Stimulated activated CD8-positive, alpha-beta memory T cell treated with anti-CD3 and anti-CD28 coated beads, Interleukin-15, amount 100 ng/mL, for 24 hours (primary cell): ENCODE measurements at regions not wholly inside any gene's neighbourhood (a gene's known extent, or its start where the extent isn't known, plus 50 kb on each side); places are given as distances from the start of the nearest gene placed in this dataset.

Experiments used
- DNase-seq: peaks from one replicate; pipeline ENCODE4 v3.0.0-alpha.2; 2020; ENCODE audit warnings: low read depth

GRCh38 chr3:17945018-17945798 is 202.8 kb upstream of the TBC1D5 start:
- no peak for DNase-seq

GRCh38 chr3:17942856-17943255 is 200.4 kb upstream of the TBC1D5 start:
- no peak for DNase-seq

DNA sequence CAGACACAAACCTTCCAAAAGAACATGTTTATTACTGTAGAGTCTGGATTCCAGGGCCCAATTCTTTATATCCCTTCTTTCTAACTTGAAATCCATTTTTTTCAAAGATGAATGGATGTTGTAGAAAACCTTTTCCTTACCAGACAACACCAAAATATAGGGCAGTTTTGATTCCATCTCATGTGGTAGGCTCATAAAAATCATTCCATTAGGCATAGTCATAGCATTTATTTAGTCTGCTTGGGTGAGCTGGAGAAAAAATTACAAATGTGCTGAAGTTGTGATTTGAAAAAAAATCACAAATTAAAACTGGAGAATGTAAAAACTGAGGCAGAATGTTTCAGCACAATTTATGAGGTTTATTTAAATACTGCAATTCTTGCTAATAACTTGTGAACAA is 199.3 kb upstream of the TBC1D5 start:
- DNase-seq, result no peak

GRCh38 chr3:17941152-17941551 is 198.7 kb upstream of the TBC1D5 start:
- no peak for DNase-seq

GRCh38 chr3:17939157-17939556 is 196.7 kb upstream of the TBC1D5 start:
- no peak for DNase-seq

DNA sequence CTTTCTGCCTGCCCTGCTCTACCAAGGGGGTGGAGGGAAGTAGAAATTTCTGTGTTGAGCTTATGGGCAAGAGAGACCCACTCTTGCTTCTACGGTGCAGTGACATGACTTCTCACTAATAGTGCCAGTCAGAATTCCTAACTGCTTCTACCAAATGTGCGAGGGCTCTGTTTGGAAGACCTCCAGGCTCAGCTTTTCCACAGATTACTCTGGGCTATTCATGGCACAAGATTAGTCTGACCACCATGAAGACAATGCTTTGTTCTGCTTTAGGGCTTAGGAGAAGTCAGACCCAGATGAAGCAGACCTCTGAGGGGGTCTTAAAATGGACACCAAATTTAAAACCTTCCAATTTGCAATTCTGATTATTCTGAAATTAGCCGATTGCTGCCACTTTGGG is 195.9 kb upstream of the TBC1D5 start:
- DNase-seq, result no peak

GRCh38 chr3:17936736-17937480 is 194.5 kb upstream of the TBC1D5 start:
- DNase-seq, result no peak

DNA sequence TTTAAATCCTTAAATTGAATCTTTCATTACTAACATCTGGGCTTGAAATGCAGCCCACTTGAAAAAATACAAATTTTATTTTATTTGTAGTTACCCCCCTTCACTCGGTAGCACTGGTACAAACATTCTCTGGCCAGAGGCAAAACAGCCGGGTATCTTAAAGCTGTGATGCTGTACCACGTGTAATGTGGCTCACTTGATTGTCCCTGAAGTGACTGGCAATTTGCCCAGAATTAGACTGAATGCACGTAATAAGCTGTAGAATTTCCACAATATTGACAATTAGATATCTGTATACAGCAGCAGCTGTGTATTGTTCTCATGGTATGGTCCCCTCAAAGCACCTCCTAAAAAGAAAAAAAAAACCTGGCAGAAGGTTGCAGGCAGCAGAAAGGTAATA is 192.8 kb upstream of the TBC1D5 start:
- DNase-seq, result no peak

DNA sequence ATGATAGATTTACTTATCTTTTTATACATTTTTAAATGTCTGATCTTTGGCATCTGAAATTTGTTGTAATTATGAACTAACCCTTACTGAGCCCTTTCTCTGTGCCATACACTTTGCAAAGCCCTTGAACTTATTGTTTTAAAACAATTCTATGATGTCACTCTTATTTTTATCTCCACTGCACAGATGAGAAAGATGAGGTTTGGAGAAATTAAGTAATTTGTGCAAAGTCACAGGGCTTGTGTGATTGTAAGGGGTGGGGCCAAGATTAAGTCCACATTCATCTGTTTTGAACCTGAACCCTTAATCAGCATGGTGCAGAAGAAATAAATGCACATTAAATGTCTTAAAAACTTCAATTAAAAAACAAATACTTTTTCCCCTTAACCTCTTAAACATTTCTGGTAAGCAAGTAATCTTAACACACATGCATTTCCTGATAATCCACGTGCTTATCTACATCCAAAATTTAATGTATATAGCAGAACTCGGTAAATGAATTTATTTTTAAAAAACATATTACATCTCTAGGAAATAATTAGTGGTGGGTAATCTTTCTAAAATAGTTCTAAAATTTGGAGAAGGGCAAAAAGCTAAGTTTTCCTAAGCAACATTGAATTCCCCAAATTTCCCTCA is 189.8 kb upstream of the TBC1D5 start:
- DNase-seq, result no peak

GRCh38 chr3:17931131-17931530 is 188.7 kb upstream of the TBC1D5 start:
- DNase-seq, result no peak

DNA sequence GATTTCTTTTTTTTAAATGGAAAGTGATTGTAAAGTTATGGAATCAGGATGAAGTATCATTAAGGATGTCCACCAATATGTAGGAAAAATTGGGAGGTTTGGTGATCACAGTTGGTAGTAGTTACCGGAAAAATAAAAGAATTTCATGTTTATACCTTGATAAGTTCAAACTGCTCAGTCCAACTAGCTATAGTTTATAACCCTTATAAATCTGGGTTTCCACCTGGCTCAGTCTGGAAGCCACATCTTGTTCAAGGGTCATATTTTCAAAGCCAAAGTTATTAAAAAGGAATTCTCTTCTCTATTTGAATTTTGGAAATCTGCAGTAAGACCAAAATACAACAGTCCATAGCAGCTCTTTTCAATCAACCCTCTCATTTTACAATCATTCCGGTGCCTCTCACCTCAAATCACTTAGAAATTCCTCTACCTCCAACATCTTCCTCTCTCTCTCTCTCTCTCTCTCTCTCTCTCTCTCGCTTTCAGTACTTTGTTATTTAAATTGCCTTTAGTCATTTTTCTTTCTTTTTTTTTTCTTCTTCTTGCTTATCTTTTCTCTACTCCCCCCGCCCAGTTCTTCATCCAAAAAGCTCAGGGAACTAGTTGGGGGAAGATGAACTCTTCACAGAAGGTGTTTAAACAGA is 186.2 kb upstream of the TBC1D5 start:
- DNase-seq, result no peak

GRCh38 chr3:17927036-17927435 is 184.6 kb upstream of the TBC1D5 start:
- DNase-seq, result no peak

GRCh38 chr3:17915341-17915740 is 172.9 kb upstream of the TBC1D5 start:
- DNase-seq, result no peak

GRCh38 chr3:17913359-17913758 is 170.9 kb upstream of the TBC1D5 start:
- DNase-seq, result no peak

GRCh38 chr3:17911986-17912760 is 169.7 kb upstream of the TBC1D5 start:
- no peak for DNase-seq

GRCh38 chr3:17910922-17911321 is 168.5 kb upstream of the TBC1D5 start:
- no peak for DNase-seq

- no peak for DNase-seq
Observed at GRCh38 chr3:17909714-17910113, 167.3 kb upstream of the TBC1D5 start.

DNA sequence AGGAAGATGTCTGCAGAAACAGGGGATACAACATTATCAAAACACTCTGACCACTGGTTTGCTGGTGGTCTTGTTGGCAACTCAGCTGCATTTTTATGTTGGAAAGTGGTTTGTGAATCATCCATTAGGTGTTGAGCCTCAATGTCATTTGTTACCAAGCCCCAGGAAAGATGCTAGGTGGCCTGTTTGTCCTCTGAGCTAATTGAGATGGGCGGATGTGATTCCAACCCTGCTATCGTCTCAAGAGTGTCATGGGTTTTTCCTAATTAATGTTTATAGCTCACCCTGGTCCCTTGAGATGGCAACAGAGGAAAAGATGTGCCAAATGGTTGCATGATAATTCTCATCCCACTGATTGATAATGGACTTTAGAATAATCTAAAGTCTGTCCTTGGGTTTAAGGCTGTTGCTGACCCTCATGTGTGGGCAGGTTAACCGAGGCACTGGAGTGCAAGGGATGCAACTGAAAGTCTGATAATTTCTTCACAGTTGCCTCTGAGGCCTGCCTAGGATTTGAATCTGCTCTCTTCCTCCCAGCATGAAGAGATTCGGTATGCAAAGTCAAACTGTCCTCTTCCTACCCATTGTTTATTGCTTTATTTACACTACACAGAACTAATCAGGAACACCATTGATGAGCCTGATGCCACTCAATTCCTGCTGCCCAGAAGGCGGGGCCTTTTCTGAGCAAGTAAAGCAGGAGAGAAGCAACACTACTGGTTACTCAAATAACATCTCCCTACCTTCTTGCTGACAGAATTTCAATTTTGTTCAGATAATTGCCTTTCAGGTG is 166.2 kb upstream of the TBC1D5 start:
- no peak for DNase-seq

DNA sequence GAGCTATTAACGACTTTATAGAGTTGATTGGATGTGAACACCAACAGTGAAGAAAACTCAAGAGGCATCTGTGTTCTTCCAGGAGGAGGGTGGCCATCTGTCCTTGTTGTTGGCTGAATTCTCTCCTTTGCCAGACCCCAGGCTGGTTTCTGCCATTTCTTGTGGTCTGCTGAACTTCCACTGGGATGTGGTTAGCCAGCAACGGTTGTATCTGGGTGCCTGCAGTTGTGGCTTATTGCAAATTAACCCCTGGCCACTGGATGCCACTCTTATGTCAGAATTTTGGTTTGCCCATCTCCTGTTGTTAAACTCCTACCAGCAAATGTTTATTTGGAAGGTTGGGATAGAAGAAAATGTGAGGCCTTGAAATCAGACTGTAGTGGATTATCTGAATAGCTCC is 163.6 kb upstream of the TBC1D5 start:
- no peak for DNase-seq

DNA sequence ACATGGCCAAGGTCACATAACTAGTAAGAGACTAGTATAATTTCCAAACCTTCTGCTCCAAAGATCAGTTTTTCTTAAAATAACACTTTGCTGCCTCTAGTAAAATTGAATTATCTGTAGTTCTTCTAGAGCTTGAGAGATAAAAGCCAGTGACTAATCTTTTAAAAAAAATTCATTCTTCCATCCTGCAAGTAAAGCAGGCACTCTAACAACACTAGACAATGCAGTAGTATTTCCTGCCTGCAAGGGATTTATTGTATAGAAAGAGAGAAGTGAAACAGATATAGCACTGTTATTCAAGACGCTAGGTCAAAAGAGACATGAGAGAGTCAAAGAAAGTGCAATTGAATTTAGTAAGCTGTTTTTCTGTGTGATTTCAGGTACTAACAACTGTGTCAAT is 159.5 kb upstream of the TBC1D5 start:
- no peak for DNase-seq

DNA sequence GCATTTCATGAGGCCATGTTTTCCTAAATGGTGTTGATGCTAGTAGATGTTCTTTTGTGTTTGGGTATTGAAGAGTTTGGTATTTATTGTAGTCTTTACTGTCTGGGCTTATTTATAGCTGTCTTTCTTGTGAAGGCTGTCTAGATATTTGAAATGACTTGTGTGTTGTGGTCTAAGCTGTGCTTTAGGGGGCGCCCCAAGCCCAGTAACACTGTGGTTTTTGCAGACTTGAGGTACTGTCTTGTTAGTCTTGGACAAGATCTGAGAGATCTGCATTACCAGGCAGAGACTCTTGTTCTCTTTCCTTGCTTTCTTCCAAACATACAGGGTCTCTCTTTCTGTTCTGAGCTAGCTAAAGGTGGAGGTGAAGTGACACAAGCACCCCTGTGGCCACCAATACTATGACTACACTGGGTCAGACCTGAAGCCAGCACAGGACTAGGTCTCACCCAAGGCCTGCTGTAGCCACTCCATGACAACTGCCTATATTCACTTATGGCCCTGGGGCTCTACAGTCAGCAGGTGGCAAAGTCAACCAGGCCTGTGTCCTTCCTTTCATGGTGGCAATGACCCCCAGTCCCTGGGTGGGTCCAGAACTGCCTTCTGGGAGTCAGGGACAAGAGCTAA is 152.1 kb upstream of the TBC1D5 start:
- no peak for DNase-seq
